Endothelial cell (in vitro differentiated cells): ENCODE measurements at regions not wholly inside any gene's neighbourhood (a gene's known extent, or its start where the extent isn't known, plus 50 kb on each side); places are given as distances from the start of the nearest gene placed in this dataset.
"Not testable (repeated sequence)": the region's sequence is repeated elsewhere in the genome, so short reads cannot be mapped to it uniquely, and the experiment has no call there.

ENCODE experiments used
- DNase-seq: peaks from one replicate; pipeline ENCODE4 v3.0.0; 2021; ENCODE audit warnings: low spot score
- H3K27ac Mint-ChIP-seq: one replicate; pipeline ENCODE4 v1.8.0; 2021; ENCODE audit warnings: mixed read lengths, inconsistent platforms; ENCODE audit not compliant: unreplicated experiment
- H3K27me3 Mint-ChIP-seq: one replicate; pipeline ENCODE4 v1.8.0; 2021; ENCODE audit warnings: mild to moderate bottlenecking, moderate library complexity, mixed read lengths, inconsistent platforms; ENCODE audit not compliant: unreplicated experiment
- H3K36me3 Mint-ChIP-seq: one replicate; pipeline ENCODE4 v1.8.0; 2021; ENCODE audit warnings: mild to moderate bottlenecking, low read depth, mixed read lengths, inconsistent platforms; ENCODE audit not compliant: unreplicated experiment
- H3K4me1 Mint-ChIP-seq: one replicate; pipeline ENCODE4 v1.8.0; 2021; ENCODE audit warnings: mild to moderate bottlenecking, mixed read lengths, inconsistent platforms; ENCODE audit not compliant: unreplicated experiment
- H3K4me3 Mint-ChIP-seq: one replicate; pipeline ENCODE4 v1.8.0; 2021; ENCODE audit warnings: mild to moderate bottlenecking, mixed read lengths, inconsistent platforms; ENCODE audit not compliant: unreplicated experiment
- H3K9me3 Mint-ChIP-seq: one replicate; pipeline ENCODE4 v1.8.0; 2021; ENCODE audit warnings: mixed read lengths, inconsistent platforms; ENCODE audit not compliant: unreplicated experiment
- TF ChIP-seq, protein P1 (sequence below): fragments of 200-600 bp; sonication (generic); IDR thresholded peaks from one replicate; pipeline ENCODE4 v1.5.0; 2021; ENCODE audit warnings: antibody characterized with exemption; ENCODE audit not compliant: unreplicated experiment

DNA sequence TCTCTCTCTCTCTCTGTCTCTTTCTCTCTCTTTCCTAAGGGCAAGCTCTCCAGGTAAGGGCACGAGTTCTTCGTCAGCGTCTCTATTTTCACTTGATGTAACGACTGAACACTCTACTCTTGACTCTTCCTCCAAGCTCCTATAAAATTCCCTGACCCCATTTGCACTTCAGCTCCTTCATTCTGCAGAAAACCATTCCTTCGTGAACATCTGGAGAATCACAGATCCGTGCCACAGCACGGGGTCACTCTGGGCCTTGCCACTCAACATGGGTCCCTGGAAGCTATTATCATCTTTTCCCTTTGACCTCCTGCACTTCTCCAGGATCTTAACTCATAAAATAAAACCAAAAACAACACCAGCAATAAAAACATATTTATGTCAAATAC, 112.0 kb upstream of the LNX1 start:
- Mint-ChIP-seq H3K4me3 (no peak overlapping the region), H3K27ac (no peak overlapping the region), H3K4me1 (peaks cover 24% of the 10 kb centered on the region), H3K27me3 (peaks cover 5% of the 10 kb centered on the region), H3K36me3 (no peaks in the 10 kb centered on the region), H3K9me3 (no peaks in the 10 kb centered on the region)
- TF ChIP-seq, protein P1, sequence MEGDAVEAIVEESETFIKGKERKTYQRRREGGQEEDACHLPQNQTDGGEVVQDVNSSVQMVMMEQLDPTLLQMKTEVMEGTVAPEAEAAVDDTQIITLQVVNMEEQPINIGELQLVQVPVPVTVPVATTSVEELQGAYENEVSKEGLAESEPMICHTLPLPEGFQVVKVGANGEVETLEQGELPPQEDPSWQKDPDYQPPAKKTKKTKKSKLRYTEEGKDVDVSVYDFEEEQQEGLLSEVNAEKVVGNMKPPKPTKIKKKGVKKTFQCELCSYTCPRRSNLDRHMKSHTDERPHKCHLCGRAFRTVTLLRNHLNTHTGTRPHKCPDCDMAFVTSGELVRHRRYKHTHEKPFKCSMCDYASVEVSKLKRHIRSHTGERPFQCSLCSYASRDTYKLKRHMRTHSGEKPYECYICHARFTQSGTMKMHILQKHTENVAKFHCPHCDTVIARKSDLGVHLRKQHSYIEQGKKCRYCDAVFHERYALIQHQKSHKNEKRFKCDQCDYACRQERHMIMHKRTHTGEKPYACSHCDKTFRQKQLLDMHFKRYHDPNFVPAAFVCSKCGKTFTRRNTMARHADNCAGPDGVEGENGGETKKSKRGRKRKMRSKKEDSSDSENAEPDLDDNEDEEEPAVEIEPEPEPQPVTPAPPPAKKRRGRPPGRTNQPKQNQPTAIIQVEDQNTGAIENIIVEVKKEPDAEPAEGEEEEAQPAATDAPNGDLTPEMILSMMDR, result no peak
- DNase-seq, result no peak

DNA sequence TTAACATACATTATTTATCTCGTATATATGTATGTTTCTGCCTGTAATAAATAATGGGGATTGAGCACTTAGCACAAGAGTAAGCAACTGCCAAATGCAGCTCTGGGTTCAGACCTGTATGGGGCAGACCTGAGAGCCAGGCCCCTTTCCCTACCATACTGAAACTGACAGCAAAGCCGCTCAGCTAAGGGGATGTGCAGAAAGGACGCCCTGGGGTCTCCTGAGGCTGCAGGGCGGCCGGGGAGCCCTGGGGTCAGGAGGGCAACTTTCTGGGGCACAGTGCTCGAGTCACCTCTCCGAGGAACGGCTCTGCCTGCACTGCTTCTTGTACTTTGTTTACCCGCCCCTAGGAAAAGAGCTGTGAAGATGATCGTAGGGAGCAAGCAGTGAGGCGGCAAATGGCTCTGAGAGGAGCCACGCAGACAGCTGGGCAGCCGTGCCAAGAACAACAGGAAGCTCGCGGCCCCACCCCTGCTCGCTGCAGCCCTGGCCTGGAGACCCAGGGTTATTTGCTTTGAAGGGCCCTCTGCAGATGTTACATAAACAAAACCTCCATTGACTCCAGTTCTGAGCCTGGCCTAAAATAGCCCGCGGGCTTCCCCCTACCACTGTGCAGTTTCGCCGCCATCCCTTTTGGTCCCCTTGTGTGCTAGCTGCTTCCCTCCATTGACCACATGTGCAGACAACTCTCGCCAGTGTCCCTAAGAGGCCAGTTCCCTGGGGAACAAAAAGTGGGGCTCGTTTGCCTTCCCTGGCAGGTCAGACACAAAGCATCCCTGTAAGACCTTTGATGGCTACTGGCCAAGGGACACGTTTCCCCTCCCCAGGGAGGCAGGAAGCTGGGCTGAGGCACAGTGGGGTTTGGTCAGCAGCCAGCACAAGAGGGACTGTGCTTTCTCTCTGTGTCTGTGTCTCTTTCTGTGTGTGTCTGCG, 111.3 kb upstream of the LNX1 start:
- H3K9me3 Mint-ChIP-seq, result no peaks in the 10 kb centered on the region
- no peaks in the 10 kb centered on the region for H3K36me3 Mint-ChIP-seq
- no peak overlapping the region for H3K4me3 Mint-ChIP-seq
- H3K4me1 Mint-ChIP-seq, result peaks cover 24% of the 10 kb centered on the region
- no peak for DNase-seq
- TF ChIP-seq, protein P1, result no peak
- peaks cover 5% of the 10 kb centered on the region for H3K27me3 Mint-ChIP-seq
- H3K27ac Mint-ChIP-seq, result no peak overlapping the region

DNA sequence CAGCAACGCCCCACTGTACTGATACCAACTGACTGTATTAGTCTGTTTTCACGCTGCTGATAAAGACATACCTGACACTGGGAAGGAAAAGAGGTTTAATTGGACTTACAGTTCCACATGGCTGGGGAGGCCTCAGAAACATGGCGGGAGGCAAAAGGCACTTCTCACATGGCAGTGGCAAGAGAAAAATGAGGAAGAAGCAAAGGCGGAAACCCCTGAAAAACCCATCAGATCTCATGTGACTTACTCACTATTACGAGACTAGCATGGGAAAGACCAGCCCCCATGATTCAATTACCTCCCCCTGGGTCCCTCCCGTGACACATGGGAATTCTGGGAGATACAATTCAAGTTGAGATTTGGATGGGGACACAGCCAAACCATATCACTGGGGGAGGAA, 110.0 kb upstream of the LNX1 start:
- not testable (repeated sequence) for H3K36me3 Mint-ChIP-seq, H3K9me3 Mint-ChIP-seq, DNase-seq, H3K4me3 Mint-ChIP-seq, H3K27me3 Mint-ChIP-seq, H3K27ac Mint-ChIP-seq
- peaks cover 20% of the 10 kb centered on the region for H3K4me1 Mint-ChIP-seq

DNA sequence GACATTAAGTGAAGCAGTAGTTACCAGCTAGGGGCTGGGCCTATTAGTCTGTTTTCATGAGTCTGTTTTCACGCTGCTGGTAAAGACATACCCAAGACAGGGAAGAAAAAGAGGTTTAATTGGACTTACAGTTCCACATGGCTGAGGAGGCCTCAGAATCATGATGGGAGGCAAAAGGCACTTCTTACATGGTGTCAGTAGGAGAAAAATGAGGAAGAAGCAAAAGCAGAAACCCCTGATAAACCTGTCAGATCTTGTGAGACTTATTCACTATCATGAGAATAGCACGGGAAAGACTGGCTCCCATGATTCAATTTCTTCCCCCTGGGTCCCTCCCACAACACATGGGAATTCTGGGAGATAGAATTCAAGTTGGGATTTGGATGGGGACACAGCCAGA, 108.0 kb upstream of the LNX1 start:
- H3K9me3 Mint-ChIP-seq, H3K27ac Mint-ChIP-seq, H3K27me3 Mint-ChIP-seq, DNase-seq, H3K4me1 Mint-ChIP-seq, H3K36me3 Mint-ChIP-seq, H3K4me3 Mint-ChIP-seq: not testable (repeated sequence)

DNA sequence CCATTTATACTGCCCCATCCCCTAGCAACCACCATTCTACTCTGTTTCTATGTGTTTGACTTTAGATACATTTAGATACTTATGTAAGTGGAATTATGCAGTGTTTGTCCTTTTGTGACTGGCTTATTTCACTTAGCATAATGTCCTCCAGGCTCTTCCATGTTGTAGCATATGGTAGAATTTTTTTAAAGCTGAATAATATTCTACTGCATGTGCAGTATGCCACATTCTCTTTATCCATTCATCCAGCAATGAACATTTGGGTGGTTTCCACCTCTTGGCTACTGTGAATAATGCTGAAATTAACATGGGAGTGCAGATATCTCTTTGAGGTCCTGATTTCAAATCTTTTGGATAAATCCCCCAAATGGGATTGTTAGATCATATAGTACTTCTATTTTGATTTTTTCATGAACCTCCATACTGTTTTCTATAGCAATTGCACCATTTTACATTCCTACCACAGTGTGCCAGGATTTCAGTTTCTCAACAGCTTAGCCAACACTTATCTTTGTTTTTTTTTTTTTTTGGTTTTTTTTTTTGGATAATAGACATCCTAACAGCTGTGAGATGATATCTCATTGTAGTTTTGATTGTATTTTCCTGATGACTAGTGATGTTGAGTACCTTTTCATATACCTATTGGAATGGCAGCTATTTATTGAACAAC, 105.9 kb upstream of the LNX1 start:
- DNase-seq, result no peak
- TF ChIP-seq, protein P1, result no peak
- Mint-ChIP-seq H3K4me3 (no peak overlapping the region), H3K36me3 (no peaks in the 10 kb centered on the region), H3K4me1 (peaks cover 5% of the 10 kb centered on the region), H3K9me3 (no peaks in the 10 kb centered on the region), H3K27me3 (peaks cover 1% of the 10 kb centered on the region), H3K27ac (no peak overlapping the region)
